ENCODE measurements at regions not wholly inside any gene's neighbourhood (a gene's known extent, or its start where the extent isn't known, plus 50 kb on each side); places are given as distances from the start of the nearest gene placed in this dataset.

- H3K27me3 ChIP-seq (ENCODE audit: insufficient read depth, low read length): no peaks in the 10 kb centered on the region
- H2AFZ ChIP-seq (ENCODE audit: low read length): no peak overlapping the region
- H3K4me1 ChIP-seq (ENCODE audit: insufficient read depth, low read length): no peaks in the 10 kb centered on the region
- no peaks in the 10 kb centered on the region for H3K9me3 ChIP-seq (ENCODE audit: low read depth, low read length)
- H3K4me2 ChIP-seq (ENCODE audit: insufficient read depth, low read length): no peak overlapping the region
- no peaks in the 10 kb centered on the region for H4K20me1 ChIP-seq (ENCODE audit: insufficient read depth, low read length)
- no peak for TF ChIP-seq CTCF (IDR thresholded peaks at IDR 0.05; ENCODE audit: extremely low read depth, low read depth, low read length)
- H3K79me2 ChIP-seq (ENCODE audit: insufficient read depth, low read length): no peaks in the 10 kb centered on the region
- DNase-seq (ENCODE audit: insufficient read length, low spot score, missing footprints): no peak
- no peak overlapping the region for H3K4me3 ChIP-seq (ENCODE audit: insufficient read depth, low read length)
- H3K27ac ChIP-seq (ENCODE audit: low read depth, low read length): no peak overlapping the region
- H3K36me3 ChIP-seq (ENCODE audit: insufficient read depth, low read length): no peaks in the 10 kb centered on the region
Measured at GRCh38 chr5:111848476-111848875, 91.5 kb upstream of the NREP start.

- H3K27ac ChIP-seq (ENCODE audit: low read depth, low read length): no peak overlapping the region
- H3K79me2 ChIP-seq (ENCODE audit: insufficient read depth, low read length): no peaks in the 10 kb centered on the region
- no peaks in the 10 kb centered on the region for H3K4me1 ChIP-seq (ENCODE audit: insufficient read depth, low read length)
- no peaks in the 10 kb centered on the region for H3K27me3 ChIP-seq (ENCODE audit: insufficient read depth, low read length)
- no peak overlapping the region for H3K4me2 ChIP-seq (ENCODE audit: insufficient read depth, low read length)
- H3K4me3 ChIP-seq (ENCODE audit: insufficient read depth, low read length): no peak overlapping the region
- DNase-seq (ENCODE audit: insufficient read length, low spot score, missing footprints): no peak
- no peaks in the 10 kb centered on the region for H4K20me1 ChIP-seq (ENCODE audit: insufficient read depth, low read length)
- no peak overlapping the region for H2AFZ ChIP-seq (ENCODE audit: low read length)
- H3K36me3 ChIP-seq (ENCODE audit: insufficient read depth, low read length): no peaks in the 10 kb centered on the region
- no peaks in the 10 kb centered on the region for H3K9me3 ChIP-seq (ENCODE audit: low read depth, low read length)
- no peak for TF ChIP-seq CTCF (IDR thresholded peaks at IDR 0.05; ENCODE audit: extremely low read depth, low read depth, low read length)
Measured at GRCh38 chr5:111847052-111847925, 90.3 kb upstream of the NREP start.

GRCh38 chr5:111840036-111840674 lies 83.2 kb upstream of the NREP start:
- Histone ChIP-seq H3K4me3 (ENCODE audit: insufficient read depth, low read length) (no peak overlapping the region), H3K79me2 (ENCODE audit: insufficient read depth, low read length) (no peaks in the 10 kb centered on the region), H3K4me1 (ENCODE audit: insufficient read depth, low read length) (peaks cover 5% of the 10 kb centered on the region), H3K27ac (ENCODE audit: low read depth, low read length) (no peak overlapping the region), H3K4me2 (ENCODE audit: insufficient read depth, low read length) (no peak overlapping the region), H3K27me3 (ENCODE audit: insufficient read depth, low read length) (no peaks in the 10 kb centered on the region), H2AFZ (ENCODE audit: low read length) (no peak overlapping the region), H4K20me1 (ENCODE audit: insufficient read depth, low read length) (no peaks in the 10 kb centered on the region), H3K9me3 (ENCODE audit: low read depth, low read length) (no peaks in the 10 kb centered on the region), H3K36me3 (ENCODE audit: insufficient read depth, low read length) (no peaks in the 10 kb centered on the region)
- no peak for DNase-seq (ENCODE audit: insufficient read length, low spot score, missing footprints)
- no peak for TF ChIP-seq CTCF (IDR thresholded peaks at IDR 0.05; ENCODE audit: extremely low read depth, low read depth, low read length)

GRCh38 chr5:111839438-111839837 lies 82.4 kb upstream of the NREP start:
- Histone ChIP-seq H3K4me1 (ENCODE audit: insufficient read depth, low read length) (peaks cover 5% of the 10 kb centered on the region), H3K27me3 (ENCODE audit: insufficient read depth, low read length) (no peaks in the 10 kb centered on the region), H3K4me3 (ENCODE audit: insufficient read depth, low read length) (no peak overlapping the region), H4K20me1 (ENCODE audit: insufficient read depth, low read length) (no peaks in the 10 kb centered on the region), H3K79me2 (ENCODE audit: insufficient read depth, low read length) (no peaks in the 10 kb centered on the region), H3K9me3 (ENCODE audit: low read depth, low read length) (no peaks in the 10 kb centered on the region), H3K27ac (ENCODE audit: low read depth, low read length) (no peak overlapping the region), H3K4me2 (ENCODE audit: insufficient read depth, low read length) (no peak overlapping the region), H2AFZ (ENCODE audit: low read length) (no peak overlapping the region), H3K36me3 (ENCODE audit: insufficient read depth, low read length) (no peaks in the 10 kb centered on the region)
- DNase-seq (ENCODE audit: insufficient read length, low spot score, missing footprints): peak; percentile 53
- TF ChIP-seq CTCF (IDR thresholded peaks at IDR 0.05; ENCODE audit: extremely low read depth, low read depth, low read length): no peak
